A673 (cell line): ENCODE measurements at regions not wholly inside any gene's neighbourhood (a gene's known extent, or its start where the extent isn't known, plus 50 kb on each side); places are given as distances from the start of the nearest gene placed in this dataset.

Experiments
- BruUV-seq: library from RNA; stranded (reverse); fragments of 400-500 nt; replicated peaks from 2 replicates; lab custom pipeline; 2021; lab: Mats Ljungman, UMichigan
- CTCF ChIA-PET: fragments of 300-600 bp; sonication (Branson Sonifier 250); formaldehyde crosslinking; loops from one replicate; lab custom pipeline; 2022; ENCODE audit warnings: antibody characterized with exemption; lab: Charles Lee
- POLR2A ChIA-PET: fragments of 300-600 bp; sonication (Branson Sonifier 250); formaldehyde crosslinking; loops from one replicate; lab custom pipeline; 2022; ENCODE audit warnings: antibody characterized with exemption; ENCODE audit not compliant: low non-redundant PET; lab: Charles Lee
- DNase-seq: peaks from one replicate; pipeline ENCODE4 v3.0.0-alpha.2; 2015; ENCODE audit warnings: low spot score
- H3K27ac ChIP-seq: fragments of 200-600 bp; sonication (generic); 2 replicates; pipeline ENCODE4 v1.5.1; 2016; ENCODE audit warnings: mixed run types, low read depth, mild to moderate bottlenecking, mixed read lengths, antibody characterized with exemption, low read length; ENCODE audit not compliant: poor library complexity, severe bottlenecking
- H3K27me3 ChIP-seq: fragments of 200-600 bp; sonication (generic); replicated peaks from 2 replicates; pipeline ENCODE4 v1.6.1; 2017; ENCODE audit warnings: mixed run types, low read depth, mild to moderate bottlenecking, mixed read lengths, antibody characterized with exemption, low read length; ENCODE audit not compliant: insufficient read depth, poor library complexity
- H3K36me3 ChIP-seq: fragments of 200-600 bp; sonication (generic); 2 replicates; pipeline ENCODE4 v1.6.1; 2016; ENCODE audit warnings: mixed run types, mild to moderate bottlenecking, mixed read lengths, antibody characterized with exemption, low read length; ENCODE audit not compliant: insufficient read depth, poor library complexity, severe bottlenecking
- H3K4me1 ChIP-seq: fragments of 200-600 bp; sonication (generic); 2 replicates; pipeline ENCODE4 v1.6.1; 2017; ENCODE audit warnings: mixed run types, mild to moderate bottlenecking, mixed read lengths, antibody characterized with exemption, low read length; ENCODE audit not compliant: insufficient read depth, poor library complexity, severe bottlenecking
- H3K4me3 ChIP-seq: fragments of 200-600 bp; sonication (generic); 2 replicates; pipeline ENCODE4 v1.5.1; 2016; ENCODE audit warnings: low read depth, mixed run types, mild to moderate bottlenecking, mixed read lengths, low read length; ENCODE audit not compliant: poor library complexity, severe bottlenecking
- H3K9me3 ChIP-seq: fragments of 200-600 bp; sonication (generic); 2 replicates; pipeline ENCODE4 v1.6.1; 2016; ENCODE audit warnings: mixed run types, low read depth, mild to moderate bottlenecking, mixed read lengths, antibody characterized with exemption, low read length; ENCODE audit not compliant: poor library complexity, severe bottlenecking
- CTCF ChIP-seq: fragments of 300-800, 200-600 bp; sonication (generic); conservative IDR thresholded peaks from 2 replicates; pipeline ENCODE4 v1.5.1; 2017; ENCODE audit warnings: low read depth, mild to moderate bottlenecking, antibody characterized with exemption, low read length, moderate library complexity, mixed read lengths
- EZH2 ChIP-seq: fragments of 200-600 bp; sonication (generic); IDR thresholded peaks from 2 replicates; pipeline ENCODE4 v1.6.1; 2017; ENCODE audit warnings: borderline replicate concordance, low read depth, mild to moderate bottlenecking, mixed read lengths, antibody characterized with exemption, low read length; ENCODE audit not compliant: poor library complexity, severe bottlenecking
- intact Hi-C: fragments of 100-400 bp; cut with micrococcal nuclease; formaldehyde crosslinking; loops from one replicate; pipeline ENCODE4 v1.10.0; 2022; ENCODE audit not compliant: unreplicated experiment

GRCh38 chr6:1126036-1126435 lies 185.9 kb upstream of the FOXQ1 start:
- TF ChIP-seq CTCF (no peak), EZH2 (no peak)
- no peak for DNase-seq
- ChIA-PET POLR2A (no interaction called here), CTCF (no interaction called here)
- intact Hi-C loops, result no loop called here
- Histone ChIP-seq H3K36me3 (no peaks in the 10 kb centered on the region), H3K27ac (no peak overlapping the region), H3K27me3 (peaks cover 4% of the 10 kb centered on the region), H3K9me3 (no peaks in the 10 kb centered on the region), H3K4me1 (no peaks in the 10 kb centered on the region), H3K4me3 (no peak overlapping the region)
- BruUV-seq, result no TSS peak

- CTCF ChIA-PET, result no interaction called here
- Histone ChIP-seq H3K4me1 (no peaks in the 10 kb centered on the region), H3K9me3 (no peaks in the 10 kb centered on the region), H3K36me3 (no peaks in the 10 kb centered on the region), H3K27ac (no peak overlapping the region), H3K4me3 (no peak overlapping the region), H3K27me3 (peaks cover 5% of the 10 kb centered on the region)
- no TSS peak for BruUV-seq
- intact Hi-C loops, result no loop called here
- TF ChIP-seq EZH2 (no peak), CTCF (no peak)
- POLR2A ChIA-PET, result no interaction called here
- DNase-seq, result no peak
Measured at GRCh38 chr6:1125297-1125696, 186.6 kb upstream of the FOXQ1 start.

DNA sequence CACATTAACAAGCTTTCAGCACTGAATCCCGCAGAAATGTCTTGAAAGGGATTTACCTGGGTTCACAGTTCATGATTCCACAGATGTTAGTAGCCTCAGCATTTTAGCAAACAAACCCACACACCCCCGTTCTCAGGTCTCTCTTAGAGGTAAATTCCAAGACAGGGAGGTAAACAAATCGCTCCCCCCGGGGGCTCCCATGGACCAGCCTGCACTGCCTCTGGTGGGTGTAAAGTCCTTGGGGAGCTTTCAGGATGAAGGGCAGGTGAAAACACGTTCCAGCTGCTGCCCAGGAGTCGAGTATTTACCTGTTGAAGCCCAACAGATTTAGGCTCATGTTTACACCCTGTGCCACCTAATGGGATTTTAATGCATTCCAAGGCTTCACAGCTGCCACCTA lies 187.0 kb upstream of the FOXQ1 start:
- CTCF ChIA-PET, result no interaction called here
- DNase-seq, result no peak
- no peak overlapping the region for H3K4me3 ChIP-seq
- POLR2A ChIA-PET, result no interaction called here
- H3K27ac ChIP-seq, result no peak overlapping the region
- no peaks in the 10 kb centered on the region for H3K9me3 ChIP-seq
- H3K36me3 ChIP-seq, result no peaks in the 10 kb centered on the region
- peaks cover 7% of the 10 kb centered on the region for H3K27me3 ChIP-seq
- no peaks in the 10 kb centered on the region for H3K4me1 ChIP-seq
- BruUV-seq, result no TSS peak
- intact Hi-C loops, result no loop called here
- no peak for TF ChIP-seq CTCF
- no peak for TF ChIP-seq EZH2
